Activated CD4-positive, alpha-beta memory T cell treated with anti-CD3 and anti-CD28 coated beads, Interleukin-2, amount 10 ng/mL, durations not matched to agents 7 days and 5 days (primary cell): ENCODE measurements at regions not wholly inside any gene's neighbourhood (a gene's known extent, or its start where the extent isn't known, plus 50 kb on each side); places are given as distances from the start of the nearest gene placed in this dataset.

Experiments
- CTCF ChIA-PET: fragments of 350-600 bp; sonication (Branson Sonifier 250); formaldehyde crosslinking; loops from one replicate; lab custom pipeline; 2021; ENCODE audit warnings: antibody characterized with exemption, inconsistent platforms; lab: Charles Lee
- POLR2A ChIA-PET: fragments of 350-600 bp; sonication (Branson Sonifier 250); formaldehyde crosslinking; loops from one replicate; lab custom pipeline; 2021; ENCODE audit warnings: antibody characterized with exemption; lab: Charles Lee
- DNase-seq: peaks from one replicate; pipeline ENCODE4 v3.0.0-alpha.2; 2020
- H3K27ac Mint-ChIP-seq: one replicate; pipeline ENCODE4 v1.8.0; 2021; ENCODE audit warnings: mild to moderate bottlenecking, mixed read lengths
- H3K27me3 Mint-ChIP-seq: one replicate; pipeline ENCODE4 v1.8.0; 2021; ENCODE audit warnings: mixed read lengths
- H3K36me3 Mint-ChIP-seq: one replicate; pipeline ENCODE4 v1.8.0; 2021; ENCODE audit warnings: low read depth, mixed read lengths
- H3K4me1 Mint-ChIP-seq: one replicate; pipeline ENCODE4 v1.8.0; 2021; ENCODE audit warnings: mixed read lengths
- H3K4me3 Mint-ChIP-seq: one replicate; pipeline ENCODE4 v1.8.0; 2021; ENCODE audit warnings: mild to moderate bottlenecking, mixed read lengths
- H3K9me3 Mint-ChIP-seq: one replicate; pipeline ENCODE4 v1.8.0; 2021; ENCODE audit warnings: mixed read lengths

- POLR2A ChIA-PET: no interaction called here
- no peaks in the 10 kb centered on the region for H3K36me3 Mint-ChIP-seq
- CTCF ChIA-PET: no interaction called here
- DNase-seq: no peak
- no peak overlapping the region for H3K4me3 Mint-ChIP-seq
- no peaks in the 10 kb centered on the region for H3K9me3 Mint-ChIP-seq
- peaks cover 6% of the 10 kb centered on the region for H3K27me3 Mint-ChIP-seq
- H3K4me1 Mint-ChIP-seq: no peaks in the 10 kb centered on the region
- H3K27ac Mint-ChIP-seq: no peak overlapping the region
Measured at GRCh38 chr10:78807504-78808203, 261.1 kb upstream of the ZMIZ1 start.

- Mint-ChIP-seq H3K4me3 (no peak overlapping the region), H3K4me1 (no peaks in the 10 kb centered on the region), H3K27me3 (peaks cover 7% of the 10 kb centered on the region), H3K27ac (no peak overlapping the region), H3K36me3 (no peaks in the 10 kb centered on the region), H3K9me3 (no peaks in the 10 kb centered on the region)
- DNase-seq: no peak
- POLR2A ChIA-PET: no interaction called here
- CTCF ChIA-PET: no interaction called here
Measured at GRCh38 chr10:78808286-78808685, 260.5 kb upstream of the ZMIZ1 start.

- Mint-ChIP-seq H3K27me3 (peaks cover 12% of the 10 kb centered on the region), H3K36me3 (no peaks in the 10 kb centered on the region), H3K27ac (no peak overlapping the region), H3K4me1 (no peaks in the 10 kb centered on the region), H3K9me3 (no peaks in the 10 kb centered on the region), H3K4me3 (no peak overlapping the region)
- DNase-seq: no peak
- ChIA-PET CTCF (no interaction called here), POLR2A (no interaction called here)
Measured at GRCh38 chr10:78808736-78809367, 259.9 kb upstream of the ZMIZ1 start.

- Mint-ChIP-seq H3K4me3 (no peak overlapping the region), H3K27ac (no peak overlapping the region), H3K4me1 (no peaks in the 10 kb centered on the region), H3K9me3 (no peaks in the 10 kb centered on the region), H3K36me3 (no peaks in the 10 kb centered on the region), H3K27me3 (peaks cover 14% of the 10 kb centered on the region)
- DNase-seq: no peak
- CTCF ChIA-PET: no interaction called here
- POLR2A ChIA-PET: no interaction called here
Measured at GRCh38 chr10:78811174-78811573, 257.6 kb upstream of the ZMIZ1 start.

GRCh38 chr10:78812571-78813318, 256.0 kb upstream of the ZMIZ1 start:
- no peaks in the 10 kb centered on the region for H3K36me3 Mint-ChIP-seq
- POLR2A ChIA-PET: no interaction called here
- H3K27me3 Mint-ChIP-seq: peaks cover 17% of the 10 kb centered on the region
- no peaks in the 10 kb centered on the region for H3K9me3 Mint-ChIP-seq
- no peak overlapping the region for H3K4me3 Mint-ChIP-seq
- CTCF ChIA-PET: no interaction called here
- no peak for DNase-seq
- no peaks in the 10 kb centered on the region for H3K4me1 Mint-ChIP-seq
- H3K27ac Mint-ChIP-seq: no peak overlapping the region

- H3K27ac Mint-ChIP-seq: no peak overlapping the region
Measured at GRCh38 chr10:78813526-78813925, 255.2 kb upstream of the ZMIZ1 start.

GRCh38 chr10:78813998-78814399, 254.8 kb upstream of the ZMIZ1 start:
- H3K4me1 Mint-ChIP-seq: no peaks in the 10 kb centered on the region
- no peak overlapping the region for H3K4me3 Mint-ChIP-seq
- H3K36me3 Mint-ChIP-seq: no peaks in the 10 kb centered on the region
- POLR2A ChIA-PET: no interaction called here
- H3K27me3 Mint-ChIP-seq: peaks cover 17% of the 10 kb centered on the region
- H3K27ac Mint-ChIP-seq: no peak overlapping the region
- DNase-seq: no peak
- CTCF ChIA-PET: no interaction called here
- no peaks in the 10 kb centered on the region for H3K9me3 Mint-ChIP-seq

More at GRCh38 chr10:78813526-78813925, 255.2 kb upstream of the ZMIZ1 start:
- no peaks in the 10 kb centered on the region for H3K9me3 Mint-ChIP-seq
- H3K4me1 Mint-ChIP-seq: no peaks in the 10 kb centered on the region
- peaks cover 17% of the 10 kb centered on the region for H3K27me3 Mint-ChIP-seq
- ChIA-PET POLR2A (no interaction called here), CTCF (no interaction called here)
- H3K4me3 Mint-ChIP-seq: no peak overlapping the region
- H3K36me3 Mint-ChIP-seq: no peaks in the 10 kb centered on the region
- DNase-seq: no peak

- Mint-ChIP-seq H3K4me1 (no peaks in the 10 kb centered on the region), H3K27me3 (peaks cover 17% of the 10 kb centered on the region), H3K27ac (no peak overlapping the region), H3K4me3 (no peak overlapping the region), H3K36me3 (no peaks in the 10 kb centered on the region), H3K9me3 (no peaks in the 10 kb centered on the region)
- ChIA-PET POLR2A (no interaction called here), CTCF (no interaction called here)
- no peak for DNase-seq
Measured at GRCh38 chr10:78814407-78814806, 254.4 kb upstream of the ZMIZ1 start.

GRCh38 chr10:78815702-78816334, 252.9 kb upstream of the ZMIZ1 start:
- DNase-seq: no peak
- no peaks in the 10 kb centered on the region for H3K36me3 Mint-ChIP-seq
- no peaks in the 10 kb centered on the region for H3K4me1 Mint-ChIP-seq
- no peak overlapping the region for H3K4me3 Mint-ChIP-seq
- H3K9me3 Mint-ChIP-seq: no peaks in the 10 kb centered on the region
- ChIA-PET POLR2A (no interaction called here), CTCF (no interaction called here)
- no peak overlapping the region for H3K27ac Mint-ChIP-seq
- H3K27me3 Mint-ChIP-seq: peaks cover 16% of the 10 kb centered on the region

GRCh38 chr10:78817361-78817760, 251.4 kb upstream of the ZMIZ1 start:
- Mint-ChIP-seq H3K9me3 (no peaks in the 10 kb centered on the region), H3K4me1 (no peaks in the 10 kb centered on the region), H3K36me3 (no peaks in the 10 kb centered on the region), H3K27me3 (peaks cover 14% of the 10 kb centered on the region), H3K4me3 (no peak overlapping the region), H3K27ac (no peak overlapping the region)
- CTCF ChIA-PET: no interaction called here
- no peak for DNase-seq
- POLR2A ChIA-PET: no interaction called here

- POLR2A ChIA-PET: no interaction called here
Measured at GRCh38 chr10:78817804-78818203, 251.0 kb upstream of the ZMIZ1 start.

GRCh38 chr10:78819361-78820006, 249.3 kb upstream of the ZMIZ1 start:
- no peak for DNase-seq
- H3K9me3 Mint-ChIP-seq: no peaks in the 10 kb centered on the region
- no peaks in the 10 kb centered on the region for H3K4me1 Mint-ChIP-seq
- CTCF ChIA-PET: no interaction called here
- POLR2A ChIA-PET: no interaction called here
- H3K27me3 Mint-ChIP-seq: peaks cover 3% of the 10 kb centered on the region
- no peak overlapping the region for H3K4me3 Mint-ChIP-seq
- H3K27ac Mint-ChIP-seq: no peak overlapping the region
- no peaks in the 10 kb centered on the region for H3K36me3 Mint-ChIP-seq

More at GRCh38 chr10:78817804-78818203, 251.0 kb upstream of the ZMIZ1 start:
- H3K4me3 Mint-ChIP-seq: no peak overlapping the region
- H3K27me3 Mint-ChIP-seq: peaks cover 11% of the 10 kb centered on the region
- H3K27ac Mint-ChIP-seq: no peak overlapping the region
- no peaks in the 10 kb centered on the region for H3K4me1 Mint-ChIP-seq
- CTCF ChIA-PET: no interaction called here
- H3K9me3 Mint-ChIP-seq: no peaks in the 10 kb centered on the region
- DNase-seq: no peak
- no peaks in the 10 kb centered on the region for H3K36me3 Mint-ChIP-seq

GRCh38 chr10:78820007-78820362, 248.8 kb upstream of the ZMIZ1 start:
- Mint-ChIP-seq H3K27me3 (peaks cover 3% of the 10 kb centered on the region), H3K36me3 (no peaks in the 10 kb centered on the region), H3K4me3 (no peak overlapping the region), H3K4me1 (no peaks in the 10 kb centered on the region), H3K27ac (no peak overlapping the region), H3K9me3 (no peaks in the 10 kb centered on the region)
- DNase-seq: no peak
- ChIA-PET CTCF (no interaction called here), POLR2A (no interaction called here)
